Tibial nerve (tissue), 4 donors: ENCODE measurements at regions not wholly inside any gene's neighbourhood (a gene's known extent, or its start where the extent isn't known, plus 50 kb on each side); places are given as distances from the start of the nearest gene placed in this dataset.

Experiments
- DNase-seq, 2 donors: peaks; one replicate each; pipeline ENCODE4 v3.0.0-alpha.2; 2019; ENCODE audit warnings: low spot score in 2 of 2
- H3K27ac ChIP-seq, 4 donors: fragments of 200-600 bp; sonication (generic) in 3 of 4; one replicate each; pipeline ENCODE4 v1.5.1; 2017 to 2019; ENCODE audit warnings: mild to moderate bottlenecking in 1 of 4
- H3K27me3 ChIP-seq, 2 donors: fragments of 200-600 bp; sonication (generic) in 1 of 2; one replicate each; pipeline versions ENCODE4 v1.5.1 to v1.6.0; 2017 to 2019
- H3K36me3 ChIP-seq, 3 donors: fragments of 200-600 bp; sonication (generic); one replicate each; pipeline ENCODE4 v1.5.1; 2018 to 2019
- H3K4me1 ChIP-seq, 4 donors: fragments of 200-600 bp; sonication (generic) in 3 of 4; one replicate each; pipeline ENCODE4 v1.5.1; 2017 to 2019
- H3K4me3 ChIP-seq, 4 donors: fragments of 200-600 bp; sonication (generic) in 3 of 4; one replicate each; pipeline ENCODE4 v1.5.1; 2017 to 2019; ENCODE audit warnings: mild to moderate bottlenecking in 1 of 4, moderate library complexity in 1 of 4
- H3K9me3 ChIP-seq, 4 donors: fragments of 200-600 bp; sonication (generic) in 3 of 4; one replicate each; pipeline ENCODE4 v1.5.1; 2017 to 2019
- CTCF ChIP-seq, 5 experiments: fragments of 200-600 bp in 3 of 5; fragments of 450-650 bp in 2 of 5; sonication (generic) in 3 of 5; IDR thresholded peaks; one replicate each; pipeline ENCODE4 v1.5.1; 2016 to 2019; ENCODE audit warnings: antibody characterized with exemption in 5 of 5, mild to moderate bottlenecking in 3 of 5, moderate library complexity in 2 of 5
- EP300 ChIP-seq, 2 donors: sonication (generic); formaldehyde crosslinking; IDR thresholded peaks; one replicate each; pipeline ENCODE4 v1.6.1; 2017; ENCODE audit warnings: antibody characterized with exemption in 2 of 2, mild to moderate bottlenecking in 1 of 2
- POLR2A ChIP-seq, 2 donors: fragments of 450-650 bp; IDR thresholded peaks; one replicate each; pipeline ENCODE4 v1.6.1; 2017; ENCODE audit warnings: antibody characterized with exemption in 2 of 2, mild to moderate bottlenecking in 2 of 2, moderate library complexity in 2 of 2
- WGBS, 2 donors: methylation state at CpG; one replicate each; pipeline ENCODE4 v1.1.5; 2018; 5-methylcytosine and 5-hydroxymethylcytosine counted together

DNA sequence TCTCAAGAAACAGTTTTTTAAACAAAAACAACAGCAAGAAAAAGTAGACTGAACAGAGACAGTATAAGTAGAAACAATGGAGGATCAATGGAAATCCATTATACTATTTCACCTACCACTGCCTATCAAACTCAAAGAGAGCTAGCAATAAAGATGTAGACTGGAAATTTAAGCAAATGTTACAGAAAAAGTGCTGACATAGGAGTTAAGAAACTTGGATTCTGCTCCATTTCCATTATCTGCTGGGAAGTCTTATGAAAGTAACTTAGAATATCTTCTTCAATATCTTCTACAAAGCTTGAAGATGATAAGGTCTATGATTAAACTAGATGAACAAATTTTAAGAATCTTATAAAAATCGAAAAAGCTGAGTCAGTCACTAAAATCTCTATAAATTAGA lies 1469.8 kb upstream of the C9orf72 start:
- 76 to 95% methylated on average over 1 of the region's 1 CpG for WGBS, 2 donors
- no peak overlapping the region for H3K27ac ChIP-seq
- H3K4me1 ChIP-seq = no peaks in the 10 kb centered on the region
- no peaks in the 10 kb centered on the region for H3K36me3 ChIP-seq
- H3K27me3 ChIP-seq = no peaks in the 10 kb centered on the region
- H3K9me3 ChIP-seq = no peaks in the 10 kb centered on the region
- DNase-seq = no peak
- no peak for TF ChIP-seq EP300 (IDR thresholded peaks at IDR 0.05)
- no peak for TF ChIP-seq POLR2A (IDR thresholded peaks at IDR 0.05)
- TF ChIP-seq CTCF (IDR thresholded peaks at IDR 0.05) = no peak
- no peak overlapping the region for H3K4me3 ChIP-seq

DNA sequence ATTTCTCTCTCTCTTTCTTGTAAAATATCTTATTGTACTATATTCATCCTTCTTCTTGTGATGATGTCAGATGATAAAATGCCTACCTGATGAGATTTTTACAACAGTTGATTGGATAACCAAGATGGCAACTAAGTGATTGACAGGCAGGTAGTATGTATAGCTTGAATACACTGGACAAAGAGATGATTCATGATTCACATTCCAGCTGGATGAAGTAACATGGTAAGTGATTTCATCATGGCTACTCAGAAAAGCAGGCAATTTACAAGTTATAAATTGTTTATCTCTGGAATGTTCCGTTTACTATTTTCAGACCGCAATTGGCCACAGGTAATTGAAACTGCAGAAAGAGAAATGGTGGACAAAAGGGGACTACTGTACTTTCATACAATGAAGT lies 1471.7 kb upstream of the C9orf72 start:
- TF ChIP-seq POLR2A (IDR thresholded peaks at IDR 0.05) = no peak
- no peak for TF ChIP-seq EP300 (IDR thresholded peaks at IDR 0.05)
- no peak for TF ChIP-seq CTCF (IDR thresholded peaks at IDR 0.05)
- no peak for DNase-seq
- Histone ChIP-seq H3K36me3 (no peaks in the 10 kb centered on the region), H3K4me3 (no peak overlapping the region), H3K27me3 (no peaks in the 10 kb centered on the region), H3K27ac (no peak overlapping the region), H3K4me1 (no peaks in the 10 kb centered on the region), H3K9me3 (no peaks in the 10 kb centered on the region)
- WGBS, 2 donors = 60 to 61% methylated on average over 2 of the region's 2 CpGs

GRCh38 chr9:29060041-29060440 lies 1486.8 kb upstream of the C9orf72 start:
- H3K27ac ChIP-seq = no peak overlapping the region
- H3K9me3 ChIP-seq = no peaks in the 10 kb centered on the region
- no peak for DNase-seq
- no peaks in the 10 kb centered on the region for H3K27me3 ChIP-seq
- H3K4me1 ChIP-seq = no peaks in the 10 kb centered on the region
- H3K36me3 ChIP-seq = no peaks in the 10 kb centered on the region
- H3K4me3 ChIP-seq = no peak overlapping the region
- WGBS, 2 donors = 13 to 15% methylated on average over 1 of the region's 1 CpG
- TF ChIP-seq POLR2A (IDR thresholded peaks at IDR 0.05) (no peak), EP300 (IDR thresholded peaks at IDR 0.05) (no peak), CTCF (IDR thresholded peaks at IDR 0.05) (no peak)

GRCh38 chr9:29062446-29062845 lies 1489.2 kb upstream of the C9orf72 start:
- DNase-seq = no peak
- no peak for TF ChIP-seq CTCF (IDR thresholded peaks at IDR 0.05)
- TF ChIP-seq POLR2A (IDR thresholded peaks at IDR 0.05) = no peak
- TF ChIP-seq EP300 (IDR thresholded peaks at IDR 0.05) = no peak
- no peaks in the 10 kb centered on the region for H3K36me3 ChIP-seq
- no peaks in the 10 kb centered on the region for H3K9me3 ChIP-seq
- H3K27ac ChIP-seq = no peak overlapping the region
- H3K27me3 ChIP-seq = no peaks in the 10 kb centered on the region
- H3K4me3 ChIP-seq = no peak overlapping the region
- WGBS, 2 donors = 59 to 69% methylated on average over 1 of the region's 1 CpG
- H3K4me1 ChIP-seq = no peaks in the 10 kb centered on the region

DNA sequence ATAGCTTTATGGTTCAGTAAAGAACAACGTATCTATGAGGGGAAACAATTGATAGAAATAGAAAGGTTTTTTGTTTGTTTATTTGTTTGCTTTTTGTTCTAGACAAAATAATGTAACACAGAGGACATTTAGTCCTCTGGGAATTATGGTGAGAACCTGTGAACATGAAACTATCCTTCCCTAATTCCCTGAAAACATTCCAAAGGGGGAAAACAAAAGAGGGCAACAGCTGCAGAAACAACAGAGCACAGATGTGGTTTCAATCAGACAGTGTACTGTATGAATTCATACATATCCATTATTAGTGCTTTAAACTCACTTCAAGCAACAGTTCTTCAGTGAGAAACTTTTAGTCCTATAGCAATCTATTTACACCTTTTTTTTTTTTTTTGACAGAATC lies 1489.8 kb upstream of the C9orf72 start:
- Histone ChIP-seq H3K27me3 (no peaks in the 10 kb centered on the region), H3K9me3 (no peaks in the 10 kb centered on the region), H3K36me3 (no peaks in the 10 kb centered on the region), H3K4me3 (no peak overlapping the region), H3K4me1 (no peaks in the 10 kb centered on the region), H3K27ac (no peak overlapping the region)
- TF ChIP-seq CTCF (IDR thresholded peaks at IDR 0.05) (no peak), POLR2A (IDR thresholded peaks at IDR 0.05) (no peak), EP300 (IDR thresholded peaks at IDR 0.05) (no peak)
- WGBS, 2 donors = 37 to 38% methylated on average over 1 of the region's 1 CpG
- DNase-seq = no peak
